K562 (cell line): ENCODE measurements at regions not wholly inside any gene's neighbourhood (a gene's known extent, or its start where the extent isn't known, plus 50 kb on each side); places are given as distances from the start of the nearest gene placed in this dataset.

Source experiments
- ATAC-seq: fragments of 200-7000 bp; cut with Tn5 transposase; 3 replicates; pipeline ENCODE4 v1.9.1; 2020; ENCODE audit warnings: moderate library complexity
- BruUV-seq: library from RNA; stranded (reverse); fragments of 400-500 nt; replicated peaks from 2 replicates; lab custom pipeline; 2021; lab: Mats Ljungman, UMichigan
- CTCF ChIA-PET: fragments of 300-600 bp; formaldehyde crosslinking; extraction: SDS; loops from one replicate; lab custom pipeline; 2021; ENCODE audit warnings: low intra/inter-chr PET ratio; lab: Yijun Ruan, JAX
- POLR2A ChIA-PET: fragments of 300-600, 350-650 bp; sonication (Branson Sonifier 250); formaldehyde crosslinking; extraction: SDS; loops from one replicate; lab custom pipeline; 2021; ENCODE audit warnings: antibody characterized with exemption, inconsistent platforms; lab: Yijun Ruan, JAX
- DNase-seq, 4 experiments: peaks; one replicate each; pipeline versions ENCODE4 v3.0.0 to v3.0.0-alpha.2; 2011 to 2018; ENCODE audit warnings: low spot score in 3 of 4, mixed read lengths in 3 of 4; ENCODE audit errors: extremely low read depth in 1 of 4
- FAIRE-seq: peaks from 2 replicates; lab custom pipeline; 2011; peaks lifted over from hg19 to GRCh38; lab: Jason Lieb, UNC
- H2AFZ ChIP-seq: 2 replicates; pipeline ENCODE4 v1.6.0; 2011; ENCODE audit warnings: low read depth, low read length, control low read depth, inconsistent platforms
- H3K27ac ChIP-seq: fragments of 200-600 bp; 3 replicates; pipeline ENCODE4 v1.8.0; 2011; ENCODE audit warnings: low read depth, mild to moderate bottlenecking, control low read depth, inconsistent platforms, low read length, moderate library complexity, mixed read lengths; ENCODE audit errors: extremely low read depth
- H3K27me3 ChIP-seq, 2 experiments: fragments of 300-600 bp in 1 of 2; 2 replicates in 1 of 2; 3 replicates in 1 of 2; pipeline versions ENCODE4 v1.6.0 to v1.8.0; 2011; ENCODE audit warnings: inconsistent platforms in 2 of 2, low read length in 2 of 2, mild to moderate bottlenecking in 1 of 2, mixed read lengths in 1 of 2, moderate library complexity in 1 of 2; ENCODE audit not compliant: control insufficient read depth in 2 of 2, insufficient read depth in 2 of 2
- H3K36me3 ChIP-seq: fragments of 300-600 bp; 3 replicates; pipeline ENCODE4 v1.8.0; 2011; ENCODE audit warnings: mild to moderate bottlenecking, low read length, inconsistent platforms; ENCODE audit not compliant: control insufficient read depth, insufficient read depth
- H3K4me1 ChIP-seq, 2 experiments: fragments of 200-600 bp in 1 of 2; replicated peaks in 1 of 2; 2 replicates in 1 of 2; 3 replicates in 1 of 2; pipeline versions ENCODE4 v1.5.1 to v1.8.0; 2011; ENCODE audit warnings: inconsistent platforms in 2 of 2, low read length in 2 of 2, mild to moderate bottlenecking in 1 of 2, mixed read lengths in 1 of 2, moderate library complexity in 1 of 2; ENCODE audit not compliant: control insufficient read depth in 2 of 2, insufficient read depth in 2 of 2
- H3K4me2 ChIP-seq: 2 replicates; pipeline ENCODE4 v1.6.1; 2011; ENCODE audit warnings: low read length, control low read depth, inconsistent platforms, mixed read lengths; ENCODE audit not compliant: insufficient read depth
- H3K4me3 ChIP-seq: fragments of 200-600 bp; sonication (generic), shearing (Covaris generic); 2 replicates; pipeline ENCODE4 v1.5.1; 2016; ENCODE audit warnings: control low read depth, inconsistent platforms
- H3K79me2 ChIP-seq: fragments of 200-600 bp; 3 replicates; pipeline ENCODE4 v1.8.0; 2011; ENCODE audit warnings: low read length, inconsistent platforms; ENCODE audit not compliant: control insufficient read depth, insufficient read depth
- H3K9ac ChIP-seq, 2 experiments: 2 replicates each; pipeline versions ENCODE4 v1.6.0 to v1.6.1; 2011; ENCODE audit warnings: low read depth in 2 of 2, low read length in 2 of 2, control low read depth in 1 of 2, inconsistent platforms in 1 of 2, mild to moderate bottlenecking in 1 of 2, mixed read lengths in 1 of 2; ENCODE audit not compliant: insufficient read depth in 1 of 2
- H3K9me1 ChIP-seq: one replicate; pipeline ENCODE4 v1.6.0; 2011; ENCODE audit warnings: inconsistent platforms, mild to moderate bottlenecking, low read length, moderate library complexity; ENCODE audit not compliant: control insufficient read depth, insufficient read depth
- H3K9me3 ChIP-seq: replicated peaks from 2 replicates; pipeline ENCODE4 v1.5.1; 2011; ENCODE audit warnings: low read depth, low read length, inconsistent platforms; ENCODE audit not compliant: control insufficient read depth, insufficient read depth
- H4K20me1 ChIP-seq: replicated peaks from 2 replicates; pipeline ENCODE4 v1.6.1; 2011; ENCODE audit warnings: low read length, inconsistent platforms, mixed read lengths; ENCODE audit not compliant: control insufficient read depth, insufficient read depth
- CHD4 ChIP-seq: fragments of 200-600 bp; sonication (generic); IDR thresholded peaks from 3 replicates; pipeline ENCODE4 v1.6.1; 2012; ENCODE audit warnings: low read depth, mild to moderate bottlenecking, mixed read lengths, low read length, inconsistent platforms; ENCODE audit not compliant: insufficient read depth, insufficient replicate concordance, poor library complexity, severe bottlenecking
- DNMT1 ChIP-seq: fragments of 450-650 bp; IDR thresholded peaks from 2 replicates; pipeline ENCODE4 v1.6.1; 2016; ENCODE audit warnings: antibody characterized with exemption, mild to moderate bottlenecking
- ELF4 ChIP-seq: fragments of 450-650 bp; formaldehyde crosslinking; IDR thresholded peaks from 2 replicates; pipeline ENCODE4 v1.4.0; 2022; ENCODE audit warnings: missing genetic modification characterization
- FOXA3 ChIP-seq, 2 experiments: fragments of 450-650 bp in 1 of 2; sonication (generic) in 1 of 2; formaldehyde crosslinking; IDR thresholded peaks in 1 of 2; conservative IDR thresholded peaks in 1 of 2; 2 replicates each; pipeline versions ENCODE4 v1.4.0 to v1.8.0; 2020 to 2022; ENCODE audit warnings: mild to moderate bottlenecking in 2 of 2, missing genetic modification reagents in 1 of 2
- FOXK1 ChIP-seq: sonication (generic); formaldehyde crosslinking; IDR thresholded peaks from 2 replicates; pipeline ENCODE4 v1.8.0; 2022; ENCODE audit warnings: missing genetic modification reagents, mild to moderate bottlenecking, borderline replicate concordance
- HDAC1 ChIP-seq, 2 experiments: fragments of 450-650 bp; IDR thresholded peaks; 2 replicates each; pipeline ENCODE4 v1.6.1; 2016 to 2017; ENCODE audit warnings: inconsistent platforms in 1 of 2, mild to moderate bottlenecking in 1 of 2, moderate library complexity in 1 of 2
- JUNB ChIP-seq: fragments of 450-650 bp; formaldehyde crosslinking; conservative IDR thresholded peaks from 2 replicates; pipeline ENCODE4 v1.4.0; 2020; ENCODE audit warnings: mild to moderate bottlenecking
- MCM2 ChIP-seq: fragments of 450-650 bp; IDR thresholded peaks from 2 replicates; pipeline ENCODE4 v1.6.1; 2017; ENCODE audit warnings: low read depth, mild to moderate bottlenecking
- MECOM ChIP-seq: fragments of 250-450 bp; sonication (Bioruptor Pico); IDR thresholded peaks from 2 replicates; pipeline ENCODE4 v1.8.0; 2022; ENCODE audit warnings: inconsistent platforms
- SIRT6 ChIP-seq: IDR thresholded peaks from one replicate; pipeline ENCODE4 v1.6.1; 2012; ENCODE audit warnings: low read depth, mild to moderate bottlenecking, control low read depth, inconsistent platforms, low read length, moderate library complexity
- SNIP1 ChIP-seq: fragments of 450-650 bp; IDR thresholded peaks from 2 replicates; pipeline ENCODE4 v1.7.1; 2017; ENCODE audit warnings: low read depth, mild to moderate bottlenecking
- TAF15 ChIP-seq: fragments of 200-400 bp; formaldehyde crosslinking; IDR thresholded peaks from 2 replicates; pipeline ENCODE4 v1.6.1; 2017; ENCODE audit warnings: mild to moderate bottlenecking, low read depth, low read length, moderate library complexity
- ZNF507 ChIP-seq: conservative IDR thresholded peaks from 2 replicates; pipeline ENCODE4 v1.6.1; 2017; ENCODE audit warnings: missing genetic modification characterization, missing compliant biosample characterization
- ZNF695 ChIP-seq: fragments of 450-650 bp; formaldehyde crosslinking; IDR thresholded peaks from 2 replicates; pipeline ENCODE4 v1.4.0; 2020; ENCODE audit warnings: mild to moderate bottlenecking, moderate library complexity
- WGBS: fragments of 100-300 bp; shearing (Covaris generic); methylation state at CpG from one replicate; pipeline ENCODE4 v1.1.6; 2016; ENCODE audit warnings: low coverage, mixed read lengths; ENCODE audit not compliant: insufficient coverage; ENCODE audit errors: missing lambda C conversion rate; 5-methylcytosine and 5-hydroxymethylcytosine counted together
- in situ Hi-C: fragments of 300-500 bp; cut with MboI; formaldehyde crosslinking; loops from 4 replicates; pipeline ENCODE4 v1.15.0; 2018; ENCODE audit warnings: inconsistent platforms, mixed read lengths
- intact Hi-C: fragments of 100-400 bp; cut with micrococcal nuclease; formaldehyde crosslinking; loops from 2 replicates; pipeline ENCODE4 v1.14.2; 2022
- TF ChIP-seq, protein P1 (sequence below): fragments of 250-450 bp; sonication (Bioruptor Pico); IDR thresholded peaks from 2 replicates; pipeline ENCODE4 v1.4.0; 2020; ENCODE audit warnings: mild to moderate bottlenecking, moderate library complexity
- TF ChIP-seq, protein P2 (sequence below): fragments of 250-450 bp; sonication (Bioruptor Pico); IDR thresholded peaks from 2 replicates; pipeline ENCODE4 v1.8.0; 2022; ENCODE audit warnings: moderate library complexity, mild to moderate bottlenecking, inconsistent platforms
- TF ChIP-seq, protein P3 (sequence below): fragments of 250-450 bp; sonication (Bioruptor Pico); IDR thresholded peaks from 2 replicates; pipeline ENCODE4 v1.5.0; 2021
- TF ChIP-seq, protein P4 (sequence below): fragments of 450-650 bp; IDR thresholded peaks from one replicate; pipeline ENCODE4 v1.6.1; 2018; ENCODE audit warnings: mild to moderate bottlenecking, moderate library complexity; ENCODE audit not compliant: partially characterized antibody

DNA sequence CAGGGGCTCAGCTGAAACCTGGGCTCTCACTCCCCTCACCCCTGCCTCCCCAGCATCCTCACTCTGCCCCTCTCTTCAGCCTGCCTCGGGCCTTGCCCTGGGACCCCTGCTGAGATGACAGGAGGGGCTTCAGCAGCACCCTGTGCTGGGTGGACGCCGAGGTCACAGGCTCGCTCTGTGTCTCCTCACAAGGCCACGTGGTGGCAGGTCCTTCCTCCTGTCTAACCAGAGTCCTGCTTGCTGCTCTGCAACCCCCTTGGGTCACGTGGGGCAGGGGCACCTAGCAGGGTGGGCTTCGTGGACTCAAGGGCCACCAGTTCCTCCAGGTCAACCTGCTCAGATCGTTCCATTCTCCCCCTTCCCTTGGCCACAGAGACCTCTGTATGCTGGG lies 90.4 kb downstream of the TMEM121 start:
- no peak for TF ChIP-seq CHD4
- TF ChIP-seq ZNF695 = no peak
- TF ChIP-seq, protein P1, sequence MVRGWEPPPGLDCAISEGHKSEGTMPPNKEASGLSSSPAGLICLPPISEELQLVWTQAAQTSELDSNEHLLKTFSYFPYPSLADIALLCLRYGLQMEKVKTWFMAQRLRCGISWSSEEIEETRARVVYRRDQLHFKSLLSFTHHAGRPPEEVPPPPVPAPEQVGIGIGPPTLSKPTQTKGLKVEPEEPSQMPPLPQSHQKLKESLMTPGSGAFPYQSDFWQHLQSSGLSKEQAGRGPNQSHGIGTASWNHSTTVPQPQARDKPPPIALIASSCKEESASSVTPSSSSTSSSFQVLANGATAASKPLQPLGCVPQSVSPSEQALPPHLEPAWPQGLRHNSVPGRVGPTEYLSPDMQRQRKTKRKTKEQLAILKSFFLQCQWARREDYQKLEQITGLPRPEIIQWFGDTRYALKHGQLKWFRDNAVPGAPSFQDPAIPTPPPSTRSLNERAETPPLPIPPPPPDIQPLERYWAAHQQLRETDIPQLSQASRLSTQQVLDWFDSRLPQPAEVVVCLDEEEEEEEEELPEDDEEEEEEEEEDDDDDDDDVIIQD (CRISPR knock-in tag) = no peak
- no peak for TF ChIP-seq SIRT6
- TF ChIP-seq, protein P2, sequence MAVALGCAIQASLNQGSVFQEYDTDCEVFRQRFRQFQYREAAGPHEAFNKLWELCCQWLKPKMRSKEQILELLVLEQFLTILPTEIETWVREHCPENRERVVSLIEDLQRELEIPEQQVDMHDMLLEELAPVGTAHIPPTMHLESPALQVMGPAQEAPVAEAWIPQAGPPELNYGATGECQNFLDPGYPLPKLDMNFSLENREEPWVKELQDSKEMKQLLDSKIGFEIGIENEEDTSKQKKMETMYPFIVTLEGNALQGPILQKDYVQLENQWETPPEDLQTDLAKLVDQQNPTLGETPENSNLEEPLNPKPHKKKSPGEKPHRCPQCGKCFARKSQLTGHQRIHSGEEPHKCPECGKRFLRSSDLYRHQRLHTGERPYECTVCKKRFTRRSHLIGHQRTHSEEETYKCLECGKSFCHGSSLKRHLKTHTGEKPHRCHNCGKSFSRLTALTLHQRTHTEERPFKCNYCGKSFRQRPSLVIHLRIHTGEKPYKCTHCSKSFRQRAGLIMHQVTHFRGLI = no peak
- TF ChIP-seq, protein P3, sequence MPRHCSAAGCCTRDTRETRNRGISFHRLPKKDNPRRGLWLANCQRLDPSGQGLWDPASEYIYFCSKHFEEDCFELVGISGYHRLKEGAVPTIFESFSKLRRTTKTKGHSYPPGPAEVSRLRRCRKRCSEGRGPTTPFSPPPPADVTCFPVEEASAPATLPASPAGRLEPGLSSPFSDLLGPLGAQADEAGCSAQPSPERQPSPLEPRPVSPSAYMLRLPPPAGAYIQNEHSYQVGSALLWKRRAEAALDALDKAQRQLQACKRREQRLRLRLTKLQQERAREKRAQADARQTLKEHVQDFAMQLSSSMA (CRISPR knock-in tag) = no peak
- TF ChIP-seq HDAC1 (IDR thresholded peaks at IDR 0.05) = no peak
- TF ChIP-seq TAF15 = no peak
- TF ChIP-seq, protein P4, sequence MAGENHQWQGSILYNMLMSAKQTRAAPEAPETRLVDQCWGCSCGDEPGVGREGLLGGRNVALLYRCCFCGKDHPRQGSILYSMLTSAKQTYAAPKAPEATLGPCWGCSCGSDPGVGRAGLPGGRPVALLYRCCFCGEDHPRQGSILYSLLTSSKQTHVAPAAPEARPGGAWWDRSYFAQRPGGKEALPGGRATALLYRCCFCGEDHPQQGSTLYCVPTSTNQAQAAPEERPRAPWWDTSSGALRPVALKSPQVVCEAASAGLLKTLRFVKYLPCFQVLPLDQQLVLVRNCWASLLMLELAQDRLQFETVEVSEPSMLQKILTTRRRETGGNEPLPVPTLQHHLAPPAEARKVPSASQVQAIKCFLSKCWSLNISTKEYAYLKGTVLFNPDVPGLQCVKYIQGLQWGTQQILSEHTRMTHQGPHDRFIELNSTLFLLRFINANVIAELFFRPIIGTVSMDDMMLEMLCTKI = no peak
- TF ChIP-seq MCM2 = no peak
- TF ChIP-seq JUNB (CRISPR knock-in tag) = no peak
- TF ChIP-seq FOXK1 (CRISPR knock-in tag) = no peak
- no peak for TF ChIP-seq ZNF507 (tag)
- TF ChIP-seq FOXA3 (CRISPR knock-in tag; conservative IDR thresholded peaks at IDR 0.05 in 1 of 2, IDR thresholded peaks at IDR 0.05 in 1 of 2) = no peak
- TF ChIP-seq MECOM = no peak
- no peak for TF ChIP-seq SNIP1
- no peak for TF ChIP-seq ELF4 (CRISPR knock-in tag)
- TF ChIP-seq DNMT1 = no peak
- H3K9ac ChIP-seq = no peak overlapping the region
- H3K79me2 ChIP-seq = no peaks in the 10 kb centered on the region
- DNase-seq (no peak), ATAC-seq (no peak), FAIRE-seq (no peak)
- no peaks in the 10 kb centered on the region for H3K4me1 ChIP-seq
- WGBS = 0% methylated on average over 5 of the region's 8 CpGs
- in situ Hi-C loops = no loop called here
- H3K36me3 ChIP-seq = no peaks in the 10 kb centered on the region
- CTCF ChIA-PET = no interaction called here
- POLR2A ChIA-PET = no interaction called here
- H3K9me1 ChIP-seq = no peaks in the 10 kb centered on the region
- no TSS peak for BruUV-seq
- no peak overlapping the region for H3K27ac ChIP-seq
- no peaks in the 10 kb centered on the region for H4K20me1 ChIP-seq
- H2AFZ ChIP-seq = no peak overlapping the region
- no peaks in the 10 kb centered on the region for H3K27me3 ChIP-seq
- no peak overlapping the region for H3K4me2 ChIP-seq
- no peak overlapping the region for H3K4me3 ChIP-seq
- no peaks in the 10 kb centered on the region for H3K9me3 ChIP-seq
- intact Hi-C loops = no loop called here
